GM21447 (cell line): ENCODE measurements at regions not wholly inside any gene's neighbourhood (a gene's known extent, or its start where the extent isn't known, plus 50 kb on each side); places are given as distances from the start of the nearest gene placed in this dataset.
"Not testable (repeated sequence)": the region's sequence is repeated elsewhere in the genome, so short reads cannot be mapped to it uniquely, and the experiment has no call there.

Experiments used
- ATAC-seq: cut with Tn5 transposase; IDR thresholded peaks from one replicate; pipeline ENCODE4 v1.9.1; 2021; ENCODE audit not compliant: unreplicated experiment

- not testable (repeated sequence) for ATAC-seq
Observed at GRCh38 chr4:131724847-131725246, 1424.2 kb upstream of the PCDH10 start.

DNA sequence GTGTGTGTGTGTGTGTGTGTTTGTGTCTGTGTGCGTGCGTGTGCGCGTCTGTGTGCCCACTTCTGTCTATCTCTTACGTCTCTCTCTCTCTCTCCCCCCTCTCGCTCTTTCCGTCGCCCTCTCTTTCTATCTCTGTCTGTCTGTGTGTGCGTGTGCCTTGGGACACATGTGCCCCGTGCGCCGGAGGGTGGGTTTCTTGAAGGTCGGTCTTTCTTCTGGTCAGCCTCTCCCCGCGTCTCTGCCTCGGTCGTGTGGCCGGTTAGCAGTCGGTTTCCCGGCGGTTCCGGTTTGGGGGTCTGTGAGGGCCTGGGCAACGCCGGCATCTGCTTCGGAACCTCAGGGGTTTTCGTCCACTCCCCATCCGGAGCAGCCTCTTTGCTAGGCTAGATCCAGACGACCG lies 1423.6 kb upstream of the PCDH10 start:
- ATAC-seq: not testable (repeated sequence)

DNA sequence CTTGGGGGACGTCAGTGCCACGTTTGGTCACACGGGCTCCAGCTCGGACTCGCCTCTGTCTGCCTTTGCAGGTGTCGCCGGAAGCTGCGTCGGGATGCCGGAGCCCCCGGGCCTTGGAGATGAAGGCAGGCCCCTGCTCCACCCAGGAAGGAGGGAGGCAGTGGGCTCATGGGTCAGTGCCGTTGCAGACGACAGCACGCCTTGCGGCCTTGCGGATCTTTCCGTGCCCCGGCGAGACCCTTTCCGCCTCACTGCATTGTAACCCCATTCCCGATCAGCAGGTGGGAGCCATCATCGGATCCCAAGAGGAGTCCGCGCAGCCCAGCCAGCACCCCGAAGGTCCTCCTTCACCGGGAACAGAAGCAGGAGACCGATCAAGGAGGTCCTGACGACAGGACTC lies 1422.2 kb upstream of the PCDH10 start:
- not testable (repeated sequence) for ATAC-seq

GRCh38 chr4:131727418-131727817 lies 1421.7 kb upstream of the PCDH10 start:
- not testable (repeated sequence) for ATAC-seq

DNA sequence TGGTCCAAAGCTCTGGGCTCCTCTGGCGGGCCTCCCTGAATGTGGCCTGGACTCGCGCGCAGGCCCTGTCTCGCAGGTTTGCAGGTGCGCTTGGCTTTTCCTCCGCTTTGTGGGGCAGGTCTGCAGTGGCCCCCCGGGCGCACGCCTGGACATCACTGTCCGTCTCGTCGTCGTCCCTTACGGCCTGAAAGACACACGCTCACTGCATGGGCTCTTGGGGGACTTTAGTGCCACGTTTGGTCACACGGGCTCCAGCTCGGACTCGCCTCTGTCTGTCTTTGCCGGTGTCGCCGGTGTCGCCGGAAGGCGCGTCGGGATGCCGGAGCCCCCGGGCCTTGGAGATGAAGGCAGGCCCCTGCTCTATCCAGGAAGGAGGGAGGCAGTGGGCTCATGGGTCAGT lies 1419.9 kb upstream of the PCDH10 start:
- not testable (repeated sequence) for ATAC-seq

GRCh38 chr4:131729716-131730398 lies 1419.2 kb upstream of the PCDH10 start:
- not testable (repeated sequence) for ATAC-seq

- not testable (repeated sequence) for ATAC-seq
Observed at GRCh38 chr4:131730574-131730973, 1418.5 kb upstream of the PCDH10 start.

GRCh38 chr4:131732034-131732630 lies 1417.0 kb upstream of the PCDH10 start:
- not testable (repeated sequence) for ATAC-seq

- ATAC-seq: not testable (repeated sequence)
Observed at GRCh38 chr4:131734321-131734720, 1414.8 kb upstream of the PCDH10 start.

- not testable (repeated sequence) for ATAC-seq
Observed at GRCh38 chr4:131734851-131735385, 1414.2 kb upstream of the PCDH10 start.

- ATAC-seq: not testable (repeated sequence)
Observed at GRCh38 chr4:131738991-131739390, 1410.1 kb upstream of the PCDH10 start.

DNA sequence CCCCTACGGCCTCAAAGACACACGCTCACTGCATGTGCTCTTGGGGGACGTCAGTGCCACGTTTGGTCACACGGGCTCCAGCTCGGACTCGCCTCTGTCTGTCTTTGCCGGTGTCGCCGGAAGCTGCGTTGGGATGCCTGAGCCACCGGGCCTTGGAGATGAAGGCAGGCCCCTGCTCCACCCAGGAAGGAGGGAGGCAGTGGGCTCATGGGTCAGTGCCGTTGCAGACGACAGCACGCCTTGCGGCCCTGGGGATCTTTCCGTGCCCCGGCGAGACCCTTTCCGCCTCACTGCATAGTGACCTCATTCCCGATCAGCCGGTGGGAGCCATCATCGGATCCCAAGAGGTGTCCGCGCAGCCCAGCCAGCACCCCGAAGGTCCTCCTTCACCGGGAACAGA lies 1407.3 kb upstream of the PCDH10 start:
- ATAC-seq: not testable (repeated sequence)

DNA sequence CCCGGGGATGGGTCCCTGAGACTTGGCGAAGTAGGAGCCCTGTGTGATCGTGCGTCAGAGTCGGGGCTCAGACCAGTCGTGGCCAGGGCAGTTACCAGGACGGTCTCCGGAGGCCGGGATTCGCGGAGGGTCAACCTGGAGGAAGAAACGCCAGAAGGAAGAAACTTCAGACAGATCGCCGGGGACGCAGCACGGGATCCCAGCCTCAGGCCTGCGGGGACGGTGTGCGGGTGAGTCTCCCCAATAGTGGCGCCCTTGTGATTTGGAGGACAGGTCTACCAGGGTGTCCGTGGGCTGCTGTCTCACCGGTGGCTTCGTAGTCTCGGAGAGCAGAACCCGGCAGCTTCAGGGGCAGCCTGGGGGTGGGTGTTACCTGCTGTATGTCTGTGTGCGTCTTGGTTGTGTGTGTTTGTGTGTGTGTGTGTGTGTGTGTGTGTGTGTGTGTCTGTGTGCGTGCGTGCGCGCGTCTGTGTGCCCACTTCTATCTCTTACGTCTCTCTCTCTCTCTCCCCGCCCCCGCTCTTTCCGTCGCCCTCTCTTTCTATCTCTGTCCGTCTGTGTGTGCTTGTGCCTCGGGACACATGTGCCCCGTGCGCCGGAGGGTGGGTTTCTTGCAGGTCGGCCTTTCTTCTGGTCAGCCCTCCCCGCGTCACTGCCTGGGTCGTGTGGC lies 1406.4 kb upstream of the PCDH10 start:
- not testable (repeated sequence) for ATAC-seq

DNA sequence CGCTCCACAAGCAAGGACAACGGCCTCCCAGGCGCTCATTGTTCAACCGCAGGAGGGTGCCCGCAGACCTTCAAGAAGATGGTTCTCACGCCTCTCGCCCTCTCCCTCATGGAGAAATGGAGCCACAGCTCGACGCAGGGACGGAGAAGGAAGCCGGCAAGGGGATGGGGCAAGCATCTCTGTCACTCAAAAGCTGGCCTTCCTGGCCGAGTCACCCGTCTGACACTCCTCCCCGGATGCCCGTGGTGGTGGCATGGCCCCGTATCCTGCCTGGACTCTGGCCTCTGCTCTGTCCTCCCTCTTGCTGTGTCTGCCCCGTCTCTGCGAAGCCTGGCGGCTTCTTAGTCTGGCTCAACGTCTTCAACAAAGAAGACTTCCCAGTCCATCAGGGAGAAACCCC lies 1405.7 kb upstream of the PCDH10 start:
- not testable (repeated sequence) for ATAC-seq

- ATAC-seq: not testable (repeated sequence)
Observed at GRCh38 chr4:131747203-131747602, 1401.9 kb upstream of the PCDH10 start.

GRCh38 chr4:131749224-131749623 lies 1399.9 kb upstream of the PCDH10 start:
- ATAC-seq: not testable (repeated sequence)

DNA sequence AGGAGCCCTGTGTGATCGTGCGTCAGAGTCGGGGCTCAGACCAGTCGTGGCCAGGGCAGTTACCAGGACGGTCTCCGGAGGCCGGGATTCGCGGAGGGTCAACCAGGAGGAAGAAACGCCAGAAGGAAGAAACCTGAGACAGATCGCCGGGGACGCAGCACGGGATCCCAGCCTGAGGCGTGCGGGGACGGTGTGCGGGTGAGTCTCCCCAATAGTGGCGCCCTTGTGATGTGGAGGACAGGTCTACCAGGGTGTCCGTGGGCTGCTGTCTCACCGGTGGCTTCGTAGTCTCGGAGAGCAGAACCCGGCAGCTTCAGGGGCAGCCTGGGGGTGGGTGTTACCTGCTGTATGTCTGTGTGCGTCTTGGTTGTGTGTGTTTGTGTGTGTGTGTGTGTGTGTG lies 1399.1 kb upstream of the PCDH10 start:
- ATAC-seq: not testable (repeated sequence)

- ATAC-seq: not testable (repeated sequence)
Observed at GRCh38 chr4:131750469-131750868, 1398.6 kb upstream of the PCDH10 start.

DNA sequence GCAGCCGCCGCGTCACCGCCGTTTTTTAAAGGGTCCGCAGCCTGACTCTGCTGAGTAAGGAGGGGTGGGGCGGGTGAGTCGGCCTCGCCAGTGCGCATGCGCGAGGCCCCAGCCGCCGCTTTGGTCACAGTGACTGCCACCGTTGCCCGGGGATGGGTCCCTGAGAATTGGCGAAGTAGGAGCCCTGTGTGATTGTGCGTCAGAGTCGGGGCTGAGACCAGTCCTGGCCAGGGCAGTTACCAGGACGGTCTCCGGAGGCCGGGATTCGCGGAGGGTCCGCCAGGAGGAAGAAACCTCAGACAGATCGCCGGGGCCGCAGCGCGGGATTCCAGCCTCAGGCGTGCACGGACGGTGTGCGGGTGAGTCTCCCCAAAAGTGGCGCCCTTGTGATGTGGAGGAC lies 1386.9 kb upstream of the PCDH10 start:
- ATAC-seq: not testable (repeated sequence)

DNA sequence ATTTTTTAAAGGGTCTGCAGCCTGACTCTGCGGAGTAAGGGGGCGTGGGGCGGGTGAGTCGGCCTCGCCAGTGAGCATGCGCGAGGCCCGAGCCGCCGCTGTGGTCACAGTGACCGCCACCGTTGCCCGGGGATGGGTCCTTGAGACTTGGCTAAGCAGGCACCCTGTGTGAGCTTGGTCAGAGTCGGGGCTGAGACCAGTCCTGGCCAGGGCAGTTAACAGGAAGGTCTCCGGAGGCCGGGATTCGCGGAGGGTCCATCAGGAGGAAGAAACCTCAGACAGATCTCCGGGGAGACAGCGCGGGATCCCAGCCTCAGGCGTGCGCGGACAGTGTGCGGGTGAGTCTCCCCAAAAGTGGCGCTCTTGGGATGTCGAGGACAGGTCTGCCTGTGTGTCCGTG lies 1384.4 kb upstream of the PCDH10 start:
- ATAC-seq: no peak

- not testable (repeated sequence) for ATAC-seq
Observed at GRCh38 chr4:131774382-131774781, 1374.7 kb upstream of the PCDH10 start.

DNA sequence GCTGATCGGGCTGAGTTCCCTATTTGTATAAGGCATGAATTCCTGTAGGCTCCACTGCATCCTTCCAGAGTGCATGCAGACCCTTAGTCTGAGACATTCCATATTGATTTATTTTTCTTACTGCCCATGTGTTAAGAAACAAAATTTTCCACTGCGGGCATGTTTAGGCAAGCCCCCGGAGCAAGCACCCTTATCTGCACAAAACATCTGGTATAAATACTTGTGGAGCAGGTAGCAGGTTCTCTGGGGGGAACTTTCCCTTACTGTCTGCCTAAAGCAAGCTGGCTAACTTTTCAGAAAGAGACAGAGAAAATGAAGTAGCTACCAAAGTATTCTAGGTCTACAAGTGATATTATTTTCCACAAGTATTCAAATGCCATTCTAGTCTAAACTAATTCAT lies 1338.5 kb upstream of the PCDH10 start:
- not testable (repeated sequence) for ATAC-seq
